GM18508 (cell line): ENCODE measurements at regions not wholly inside any gene's neighbourhood (a gene's known extent, or its start where the extent isn't known, plus 50 kb on each side); places are given as distances from the start of the nearest gene placed in this dataset.
"Not testable (repeated sequence)": the region's sequence is repeated elsewhere in the genome, so short reads cannot be mapped to it uniquely, and the experiment has no call there.

Experiments
- ATAC-seq: cut with Tn5 transposase; IDR thresholded peaks from one replicate; pipeline ENCODE4 v1.9.1; 2021; ENCODE audit warnings: moderate number of reproducible peaks; ENCODE audit not compliant: insufficient read depth, unreplicated experiment

GRCh38 chr12:127802271-127802670 lies 464.7 kb upstream of the TMEM132C start:
- no peak for ATAC-seq

- no peak for ATAC-seq
Measured at GRCh38 chr12:127803545-127803944, 463.4 kb upstream of the TMEM132C start.

- ATAC-seq = no peak
Measured at GRCh38 chr12:127809275-127809674, 457.7 kb upstream of the TMEM132C start.

GRCh38 chr12:127810041-127810440 lies 456.9 kb upstream of the TMEM132C start:
- ATAC-seq = no peak

DNA sequence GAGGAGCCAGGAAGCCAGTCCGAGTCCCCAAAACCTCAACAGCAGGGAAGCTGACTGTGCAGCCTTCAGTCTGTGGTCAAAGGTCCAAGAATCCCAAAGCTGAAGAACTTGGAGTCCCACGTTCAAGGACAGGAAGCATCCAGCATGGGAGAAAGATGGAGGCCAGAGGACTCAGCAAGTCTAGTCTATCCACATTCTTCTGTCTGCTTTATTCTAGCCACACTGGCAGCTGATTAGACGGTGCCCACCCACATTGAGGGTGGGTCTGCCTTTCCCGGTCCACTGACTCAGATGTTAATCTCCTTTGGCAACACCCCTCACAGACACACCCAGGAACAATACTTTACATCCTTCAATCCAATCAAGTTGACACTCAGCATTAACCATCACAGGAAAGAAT lies 456.5 kb upstream of the TMEM132C start:
- not testable (repeated sequence) for ATAC-seq

- ATAC-seq = no peak
Measured at GRCh38 chr12:127811988-127812387, 455.0 kb upstream of the TMEM132C start.

DNA sequence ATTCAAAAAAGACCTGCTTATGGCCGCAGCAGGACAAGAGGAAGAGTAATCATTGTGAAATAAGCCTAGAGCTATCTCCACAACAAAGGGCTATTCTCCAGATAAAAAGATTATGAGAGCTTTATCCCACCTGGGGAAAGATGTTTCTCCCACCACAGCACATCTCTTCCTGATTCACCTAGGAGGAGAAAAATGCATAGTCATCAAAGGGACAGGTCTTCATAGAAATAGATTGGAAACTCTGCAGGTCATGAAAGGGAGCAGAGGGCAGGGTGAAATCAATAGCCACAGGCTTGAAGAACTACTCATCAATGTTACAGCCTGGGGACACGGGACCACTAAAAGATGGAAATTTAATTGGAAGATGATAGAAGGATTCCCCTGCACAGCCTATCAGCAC lies 453.8 kb upstream of the TMEM132C start:
- ATAC-seq = no peak

- ATAC-seq = no peak
Measured at GRCh38 chr12:127819056-127819455, 447.9 kb upstream of the TMEM132C start.

GRCh38 chr12:127820271-127820670 lies 446.7 kb upstream of the TMEM132C start:
- no peak for ATAC-seq

- no peak for ATAC-seq
Measured at GRCh38 chr12:127820846-127821245, 446.1 kb upstream of the TMEM132C start.

DNA sequence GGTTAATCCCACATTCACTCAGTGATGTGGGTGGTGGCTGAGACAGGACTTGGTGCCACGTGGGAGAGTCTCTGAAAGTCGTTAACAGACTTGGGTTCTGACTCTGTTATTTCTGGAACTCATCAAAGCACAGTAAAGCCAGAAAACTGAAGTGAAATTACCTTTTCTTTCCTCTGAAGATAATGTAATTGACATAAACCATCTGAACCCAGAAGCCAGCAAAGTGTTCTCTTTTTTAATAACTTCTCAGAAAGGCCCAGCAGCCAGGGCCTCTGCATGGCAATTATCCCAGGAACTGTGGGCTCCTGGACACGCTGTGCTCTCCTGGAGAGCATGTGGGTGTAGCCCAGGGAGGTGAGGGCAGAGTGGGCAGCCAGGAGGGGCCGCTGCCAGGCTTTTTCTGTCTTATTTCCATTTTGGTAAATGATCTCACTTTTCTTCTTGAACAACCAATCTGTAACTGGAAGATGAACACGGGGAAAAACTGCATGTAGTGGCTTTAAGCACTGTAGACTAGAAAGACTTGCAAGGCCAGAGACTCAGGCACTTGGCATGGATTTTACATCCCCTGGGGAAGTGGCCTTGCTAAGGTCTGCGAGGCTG lies 444.1 kb upstream of the TMEM132C start:
- no peak for ATAC-seq

GRCh38 chr12:127823801-127824200 lies 443.2 kb upstream of the TMEM132C start:
- no peak for ATAC-seq

DNA sequence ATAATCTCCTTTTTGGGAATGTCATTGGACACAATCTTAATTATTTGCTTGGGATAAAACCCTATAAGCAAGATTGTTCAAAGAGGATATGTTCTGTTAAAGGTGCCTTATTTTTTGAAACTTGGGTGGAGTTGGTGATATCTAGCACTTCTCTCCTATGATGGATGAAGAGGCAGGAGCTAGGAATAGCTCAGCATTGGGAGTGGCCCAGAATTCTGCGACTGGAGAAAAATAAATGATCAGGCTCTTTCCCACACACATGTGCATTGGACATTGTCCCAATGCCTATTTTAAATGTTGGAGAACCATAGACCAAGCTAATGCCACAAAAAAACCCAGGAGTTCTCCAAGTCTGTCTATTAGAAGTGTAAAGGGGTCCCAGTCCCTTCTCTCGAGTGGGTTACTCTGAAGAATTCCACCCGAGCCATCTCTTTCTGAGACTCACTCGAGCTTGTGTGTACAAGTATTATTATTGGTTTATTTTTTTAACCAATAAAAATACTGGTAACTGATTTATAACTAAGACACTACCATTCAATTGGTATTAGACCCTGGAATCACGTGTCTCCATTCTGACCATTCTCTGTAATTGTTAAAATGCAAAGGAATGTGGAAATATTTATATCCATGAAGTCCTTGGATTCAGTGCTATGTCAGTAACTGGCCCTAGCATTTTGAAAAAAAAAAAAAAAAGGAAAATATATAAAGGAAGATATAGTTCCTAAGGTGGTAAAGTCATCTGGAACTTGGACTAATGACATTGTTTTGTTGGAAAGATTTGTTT lies 437.5 kb upstream of the TMEM132C start:
- no peak for ATAC-seq

- ATAC-seq = no peak
Measured at GRCh38 chr12:127830065-127830460, 436.9 kb upstream of the TMEM132C start.

DNA sequence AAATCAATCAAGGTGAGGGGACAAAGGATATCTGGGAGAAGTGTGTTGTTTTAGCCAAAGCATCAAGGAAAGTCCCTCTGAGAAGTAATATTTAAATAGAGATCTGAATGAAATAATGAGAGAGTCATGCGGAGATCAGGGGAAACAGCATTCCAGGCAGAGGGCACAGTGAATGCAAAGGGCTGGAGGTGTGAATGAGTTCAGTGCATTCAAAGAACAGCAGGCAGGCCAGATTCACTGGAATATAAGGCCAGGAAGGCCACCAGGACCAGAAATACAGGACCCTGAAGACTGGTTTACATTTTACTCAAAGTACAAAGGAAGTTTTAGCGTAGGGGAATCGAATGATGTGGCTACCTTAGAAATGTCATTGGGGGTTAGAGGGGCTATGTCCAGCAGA lies 436.2 kb upstream of the TMEM132C start:
- no peak for ATAC-seq

- ATAC-seq = no peak
Measured at GRCh38 chr12:127832172-127832571, 434.8 kb upstream of the TMEM132C start.

DNA sequence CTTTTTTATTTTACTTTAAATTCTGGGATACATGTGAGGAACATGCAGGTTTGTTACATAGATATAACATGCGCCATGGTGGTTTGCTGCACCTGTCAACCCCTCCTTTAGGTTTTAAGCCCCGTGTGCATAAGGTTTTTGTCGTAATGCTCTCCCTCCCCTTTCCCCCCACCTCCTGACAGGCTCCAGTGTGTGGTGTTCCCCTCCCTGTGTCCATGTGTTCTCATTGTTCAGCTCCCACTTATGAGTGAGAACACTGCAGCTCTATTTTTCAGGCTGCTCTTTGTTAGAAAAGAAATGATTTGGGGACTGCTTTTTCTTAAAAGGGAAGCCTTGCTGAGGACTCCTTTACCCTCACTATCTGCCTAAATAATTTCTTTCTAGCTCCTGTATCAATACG lies 430.2 kb upstream of the TMEM132C start:
- ATAC-seq = not testable (repeated sequence)

DNA sequence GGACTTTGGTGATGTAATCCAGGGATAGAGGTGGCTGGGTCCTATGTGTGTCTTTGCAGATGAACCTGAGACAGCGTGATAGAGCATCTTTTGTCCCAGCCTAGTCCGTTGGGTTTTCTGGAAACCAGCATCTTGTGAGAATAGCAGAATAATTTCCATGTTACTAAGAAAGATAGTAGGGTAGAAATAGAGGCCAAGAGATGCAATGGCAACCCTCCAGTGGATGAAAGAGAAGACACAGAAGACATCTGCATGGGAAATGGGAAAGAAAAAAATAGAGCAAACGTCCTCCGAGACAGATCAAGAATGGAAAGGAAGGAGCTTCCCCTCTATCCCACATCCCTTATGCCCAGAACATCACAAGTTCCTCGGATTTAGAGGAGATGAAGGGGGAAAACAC lies 409.3 kb upstream of the TMEM132C start:
- ATAC-seq = no peak

DNA sequence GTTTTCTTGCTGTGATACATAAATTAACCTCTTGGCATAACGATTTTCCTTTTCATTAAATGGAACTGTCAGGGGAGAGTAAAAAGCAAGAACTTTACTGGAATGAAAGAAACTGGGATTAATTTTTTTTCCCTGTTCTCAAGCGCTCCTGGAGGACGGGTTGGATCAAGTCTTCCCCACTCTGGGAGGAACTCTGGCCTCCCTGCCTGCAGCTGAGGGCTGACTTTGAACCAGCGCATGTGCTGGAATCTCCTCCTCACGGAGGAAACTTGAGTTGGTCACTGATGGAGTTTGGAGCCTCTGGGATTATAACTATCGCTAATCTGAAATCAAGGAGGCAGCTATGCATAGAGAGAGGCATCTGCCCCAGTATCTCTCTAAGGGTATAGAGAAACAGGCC lies 406.4 kb upstream of the TMEM132C start:
- ATAC-seq = no peak

DNA sequence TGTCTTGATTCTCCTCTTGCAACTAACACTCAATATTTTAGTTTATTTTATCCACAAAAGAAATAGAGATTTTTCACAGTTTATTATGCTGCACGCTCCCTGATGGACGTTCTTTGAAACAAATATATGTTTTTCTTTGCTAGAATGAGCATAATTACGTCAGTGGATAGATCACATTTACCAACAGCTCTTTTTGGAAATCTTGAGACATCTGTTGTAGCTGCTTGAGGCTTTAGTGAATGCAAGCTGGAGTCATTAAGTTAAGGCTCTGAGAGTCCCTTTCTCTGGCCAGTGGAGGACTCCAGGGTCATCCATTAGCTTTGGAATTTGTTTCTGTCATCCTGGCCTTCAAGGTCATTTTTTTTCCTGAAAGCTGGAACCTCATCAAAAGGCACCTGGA lies 405.6 kb upstream of the TMEM132C start:
- ATAC-seq = no peak

DNA sequence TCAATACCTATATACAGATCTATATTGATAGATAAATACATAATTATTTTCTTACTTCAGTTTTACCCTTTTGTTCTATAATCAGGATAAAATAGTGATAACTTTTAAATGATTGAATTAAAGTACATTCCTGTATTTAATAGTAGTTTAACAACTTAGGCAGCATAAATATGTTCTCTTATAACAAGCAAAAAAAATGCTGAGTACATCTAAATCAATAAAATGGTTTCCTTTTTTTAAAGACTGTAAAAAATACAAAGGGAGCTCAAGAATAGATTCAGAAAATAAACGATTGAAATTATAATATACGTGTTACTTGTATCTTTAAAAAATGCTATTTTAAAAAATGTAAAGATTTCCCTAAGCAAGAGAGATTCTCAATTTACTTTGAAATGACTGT lies 393.7 kb upstream of the TMEM132C start:
- ATAC-seq = no peak
